ACHN (cell line): ENCODE measurements at regions not wholly inside any gene's neighbourhood (a gene's known extent, or its start where the extent isn't known, plus 50 kb on each side); places are given as distances from the start of the nearest gene placed in this dataset.

Experiments used
- DNase-seq: peaks from one replicate; pipeline ENCODE4 v3.0.0-alpha.2; 2015
- in situ Hi-C: cut with HindIII; loops from 2 replicates; pipeline ENCODE4 v1.10.0; 2017; ENCODE audit warnings: low sequenced_read_pairs, low pct_ligation_motif_present, low pct_unique_long_range_greater_than_20kb

- no peak for DNase-seq
- in situ Hi-C loops, result no loop called here
Measured at GRCh38 chr14:34030864-34031263, 80.0 kb upstream of the EGLN3 start.

- DNase-seq, result no peak
- in situ Hi-C loops, result no loop called here
Measured at GRCh38 chr14:34029921-34030334, 79.1 kb upstream of the EGLN3 start.

DNA sequence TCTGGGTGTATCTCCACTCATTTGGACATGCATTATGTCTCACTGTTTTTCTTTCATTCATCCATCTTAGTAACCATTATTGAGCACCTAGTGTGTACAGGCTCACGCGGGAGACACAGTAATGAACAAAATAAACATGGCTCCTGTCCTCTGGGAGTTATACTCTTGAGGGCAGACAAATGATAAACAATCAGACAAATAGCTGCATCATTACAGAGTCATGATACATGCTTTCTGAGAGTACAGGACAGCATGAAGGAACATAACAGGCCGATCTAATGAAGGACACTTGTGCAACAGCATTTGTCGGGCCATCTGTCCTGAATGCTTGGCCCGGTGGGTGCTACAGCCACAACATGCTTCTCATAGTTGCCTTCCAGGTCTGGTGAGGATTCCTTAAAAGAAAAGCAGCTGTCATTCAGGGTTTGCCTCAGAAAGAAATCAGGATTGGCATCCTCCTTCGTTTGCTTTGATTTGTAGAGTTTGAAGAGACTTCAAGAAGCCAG, 77.2 kb upstream of the EGLN3 start:
- no peak for DNase-seq
- in situ Hi-C loops, result no loop called here

DNA sequence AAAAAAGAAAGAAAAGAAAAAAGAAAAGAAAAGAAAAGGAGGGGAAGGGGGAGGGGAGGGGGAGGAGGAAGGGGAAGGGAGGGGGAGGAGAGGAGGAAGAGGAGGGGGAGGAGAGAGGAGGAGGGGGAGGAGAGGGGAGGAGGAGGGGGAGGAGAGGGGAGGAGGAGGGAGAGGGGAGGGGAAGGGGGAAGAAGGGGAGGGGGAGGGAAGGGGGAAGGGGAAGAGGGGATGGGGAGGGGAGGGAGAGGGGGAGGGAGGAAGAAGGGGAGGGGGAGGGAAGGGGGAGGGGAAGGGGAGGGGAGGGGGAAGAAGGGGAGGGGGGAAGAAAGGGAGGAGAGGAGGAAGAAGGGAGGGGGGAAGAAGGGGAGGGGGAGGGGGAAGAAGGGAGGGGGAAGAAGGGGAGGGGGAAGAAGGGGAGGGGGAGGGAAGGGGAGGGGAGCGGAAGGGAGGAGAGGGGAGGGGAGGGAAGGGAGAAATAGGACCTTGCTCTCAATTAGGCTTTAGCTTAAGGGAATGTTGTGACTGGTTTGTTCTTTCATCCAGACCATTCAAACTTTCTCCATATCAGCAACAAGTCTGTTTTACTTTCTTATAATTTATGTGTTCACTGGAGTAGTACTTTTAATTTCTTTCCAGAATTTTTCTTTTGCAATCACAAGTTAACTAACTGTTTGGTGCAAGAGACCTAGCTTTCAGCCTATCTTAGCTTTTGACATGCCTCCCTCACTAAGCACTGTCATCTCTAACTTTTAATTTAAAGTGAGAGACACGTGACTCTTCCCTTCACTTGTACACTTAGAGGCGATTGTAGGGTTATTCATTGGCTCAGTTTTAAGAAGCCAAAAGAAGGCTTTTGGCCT, 76.5 kb upstream of the EGLN3 start:
- in situ Hi-C loops, result no loop called here

GRCh38 chr14:34025325-34026017, 74.6 kb upstream of the EGLN3 start:
- DNase-seq, result no peak
- in situ Hi-C loops, result no loop called here

More for the DNA sequence above, 76.5 kb upstream of the EGLN3 start:
- no peak for DNase-seq

GRCh38 chr14:34024768-34025144, 73.9 kb upstream of the EGLN3 start:
- DNase-seq, result no peak
- in situ Hi-C loops, result no loop called here

- DNase-seq, result no peak
- in situ Hi-C loops, result no loop called here
Measured at GRCh38 chr14:34023824-34024767, 73.2 kb upstream of the EGLN3 start.

DNA sequence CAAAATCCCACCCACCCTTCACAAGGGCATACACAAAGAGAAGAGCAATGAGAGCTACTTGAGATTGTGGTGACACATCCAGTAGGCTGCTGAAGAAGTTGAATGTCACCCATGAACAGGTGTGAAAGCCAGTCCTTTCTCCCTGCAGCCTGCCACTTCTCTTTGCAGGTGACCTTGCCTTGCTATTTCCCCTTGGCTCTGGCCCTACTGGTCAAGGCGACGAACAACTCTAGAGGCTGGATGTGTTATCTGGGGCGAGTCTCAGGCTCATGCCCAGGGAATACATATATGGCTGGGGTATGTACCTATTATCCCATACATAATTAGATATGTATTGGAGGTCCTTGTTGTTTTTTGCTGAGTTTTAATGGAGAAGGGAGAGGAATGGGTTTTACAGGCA, 70.2 kb upstream of the EGLN3 start:
- in situ Hi-C loops, result no loop called here

DNA sequence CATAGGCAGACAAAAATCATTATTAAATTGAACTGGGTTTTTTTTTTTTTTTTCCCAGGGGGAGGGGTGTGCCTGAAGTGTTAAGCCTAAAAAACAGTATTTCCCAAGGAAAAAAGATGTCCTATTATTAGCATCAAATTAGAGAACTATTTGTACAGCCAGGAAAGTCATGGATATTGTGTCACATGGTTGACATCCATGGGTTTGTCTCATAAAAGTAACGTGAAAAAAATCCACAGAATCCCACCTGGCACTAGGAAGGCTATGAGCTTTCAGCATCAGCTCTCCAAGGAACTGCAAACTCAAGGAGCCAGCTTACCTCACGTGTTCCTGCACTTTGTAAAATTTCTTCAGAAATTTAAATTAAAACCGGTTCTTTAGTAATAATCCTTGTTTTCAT, 69.1 kb upstream of the EGLN3 start:
- in situ Hi-C loops, result no loop called here
- DNase-seq, result no peak

More for the DNA sequence above, 70.2 kb upstream of the EGLN3 start:
- no peak for DNase-seq

DNA sequence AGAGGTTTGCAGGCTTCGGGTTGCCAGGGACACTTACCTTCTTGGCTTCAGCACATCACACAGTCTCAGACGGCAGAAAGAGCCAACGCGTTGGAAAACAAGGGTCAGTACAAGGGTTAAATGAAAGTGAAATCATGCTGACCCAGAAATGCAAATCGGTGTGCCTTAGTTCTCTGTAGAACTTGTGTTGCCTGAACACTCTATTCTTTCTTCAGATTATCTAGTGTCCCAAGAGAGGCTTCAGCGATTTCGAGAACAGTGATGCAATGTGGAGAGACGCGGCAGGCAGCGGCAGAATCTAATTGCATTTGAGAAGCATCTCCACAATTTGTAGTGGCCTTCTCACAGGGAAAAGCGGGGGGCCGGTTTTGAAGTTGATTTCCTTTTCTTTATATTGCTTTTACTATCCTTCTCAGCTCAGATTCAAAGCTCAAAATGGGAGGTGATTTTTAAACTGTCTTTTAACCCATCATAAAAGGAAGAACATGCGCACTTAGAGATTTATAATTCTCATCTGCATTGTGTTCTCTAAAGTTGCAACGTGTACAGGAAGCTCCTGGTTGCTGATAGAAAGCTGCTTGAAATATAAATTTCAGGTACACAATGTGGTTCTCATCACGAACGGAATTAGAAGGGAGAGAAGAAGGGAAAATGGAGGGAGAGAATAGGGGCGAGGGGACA, 67.8 kb upstream of the EGLN3 start:
- in situ Hi-C loops, result no loop called here

GRCh38 chr14:34018125-34018524, 67.3 kb upstream of the EGLN3 start:
- DNase-seq, result no peak
- in situ Hi-C loops, result no loop called here

More for the DNA sequence above, 67.8 kb upstream of the EGLN3 start:
- no peak for DNase-seq

- no peak for DNase-seq
- in situ Hi-C loops, result no loop called here
Measured at GRCh38 chr14:34015383-34015782, 64.5 kb upstream of the EGLN3 start.

DNA sequence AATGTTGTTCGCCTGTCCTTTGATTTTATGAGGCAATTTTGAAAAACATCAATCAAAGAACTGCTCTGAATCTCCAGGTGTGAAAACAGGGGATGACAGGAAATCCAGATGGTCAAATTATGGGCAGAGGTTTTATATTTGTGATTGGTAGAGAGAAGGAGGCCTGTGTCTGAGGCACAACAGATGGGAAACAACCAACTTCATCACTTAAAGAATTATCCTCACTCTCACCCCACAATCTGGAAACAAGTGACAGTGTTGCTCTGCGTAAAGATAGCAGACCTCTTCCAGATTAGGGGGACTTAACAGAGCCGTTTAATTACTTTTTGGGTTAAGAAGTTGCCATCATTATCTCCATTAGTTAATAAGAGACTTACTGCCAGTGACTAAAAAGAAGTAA, 64.1 kb upstream of the EGLN3 start:
- in situ Hi-C loops, result no loop called here
- DNase-seq, result no peak

GRCh38 chr14:34013721-34014060, 62.8 kb upstream of the EGLN3 start:
- in situ Hi-C loops, result no loop called here
- DNase-seq, result no peak

- no peak for DNase-seq
- in situ Hi-C loops, result no loop called here
Measured at GRCh38 chr14:34012978-34013720, 62.3 kb upstream of the EGLN3 start.

DNA sequence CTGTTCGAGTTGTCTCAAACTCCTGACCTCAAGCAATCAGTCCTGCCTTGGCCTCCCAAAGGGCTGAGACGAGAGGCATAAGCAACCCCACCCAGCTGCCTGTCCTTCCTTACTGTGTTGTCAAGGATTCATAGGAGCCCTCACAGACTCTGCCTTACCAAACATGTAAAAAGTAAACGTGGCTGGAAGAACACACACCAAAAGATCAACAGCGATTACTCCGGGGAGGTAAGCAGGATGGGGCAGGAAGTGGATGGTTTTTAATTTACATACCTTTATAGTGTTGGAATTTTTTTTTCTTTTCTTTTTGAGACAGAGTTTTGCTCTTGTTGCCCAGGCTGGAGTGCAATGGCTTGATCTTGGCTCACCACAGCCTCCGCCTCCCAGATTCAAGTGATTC, 61.5 kb upstream of the EGLN3 start:
- no peak for DNase-seq
- in situ Hi-C loops, result no loop called here

GRCh38 chr14:34009956-34010355, 59.1 kb upstream of the EGLN3 start:
- in situ Hi-C loops, result no loop called here
- no peak for DNase-seq

DNA sequence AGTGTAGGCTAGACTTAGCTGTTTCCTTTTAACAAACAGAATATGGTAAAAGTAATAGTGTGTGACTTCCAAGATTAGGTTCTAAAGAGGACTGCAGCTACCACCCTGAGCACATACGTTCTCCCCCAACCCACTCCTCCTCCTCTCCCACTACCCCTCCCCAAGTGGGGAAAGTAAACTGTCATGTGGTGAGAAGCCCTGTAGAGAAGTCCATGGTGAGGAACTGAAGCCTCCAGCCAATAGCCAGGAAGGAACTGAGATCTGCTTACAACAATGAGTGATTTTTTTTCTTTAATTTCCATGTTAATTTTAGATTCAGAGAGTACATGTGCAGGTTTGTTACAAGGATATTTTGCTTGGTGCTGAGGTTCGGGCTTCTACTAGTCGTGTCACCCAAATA, 57.0 kb upstream of the EGLN3 start:
- no peak for DNase-seq
- in situ Hi-C loops, result no loop called here
